ENCODE measurements at regions not wholly inside any gene's neighbourhood (a gene's known extent, or its start where the extent isn't known, plus 50 kb on each side); places are given as distances from the start of the nearest gene placed in this dataset.

- H3K27ac ChIP-seq: no peak overlapping the region
- no peaks in the 10 kb centered on the region for H3K4me1 ChIP-seq
- intact Hi-C loops (cut with DNase I): no loop called here
- H3K36me3 ChIP-seq: no peaks in the 10 kb centered on the region
- DNase-seq: no peak
- no peaks in the 10 kb centered on the region for H3K27me3 ChIP-seq
- no peak overlapping the region for H3K4me3 ChIP-seq
- 92 to 93% methylated on average over 2 of the region's 2 CpGs for WGBS, 2 donors
- TF ChIP-seq POLR2A (IDR thresholded peaks at IDR 0.05): no peak
- TF ChIP-seq, protein P1, sequence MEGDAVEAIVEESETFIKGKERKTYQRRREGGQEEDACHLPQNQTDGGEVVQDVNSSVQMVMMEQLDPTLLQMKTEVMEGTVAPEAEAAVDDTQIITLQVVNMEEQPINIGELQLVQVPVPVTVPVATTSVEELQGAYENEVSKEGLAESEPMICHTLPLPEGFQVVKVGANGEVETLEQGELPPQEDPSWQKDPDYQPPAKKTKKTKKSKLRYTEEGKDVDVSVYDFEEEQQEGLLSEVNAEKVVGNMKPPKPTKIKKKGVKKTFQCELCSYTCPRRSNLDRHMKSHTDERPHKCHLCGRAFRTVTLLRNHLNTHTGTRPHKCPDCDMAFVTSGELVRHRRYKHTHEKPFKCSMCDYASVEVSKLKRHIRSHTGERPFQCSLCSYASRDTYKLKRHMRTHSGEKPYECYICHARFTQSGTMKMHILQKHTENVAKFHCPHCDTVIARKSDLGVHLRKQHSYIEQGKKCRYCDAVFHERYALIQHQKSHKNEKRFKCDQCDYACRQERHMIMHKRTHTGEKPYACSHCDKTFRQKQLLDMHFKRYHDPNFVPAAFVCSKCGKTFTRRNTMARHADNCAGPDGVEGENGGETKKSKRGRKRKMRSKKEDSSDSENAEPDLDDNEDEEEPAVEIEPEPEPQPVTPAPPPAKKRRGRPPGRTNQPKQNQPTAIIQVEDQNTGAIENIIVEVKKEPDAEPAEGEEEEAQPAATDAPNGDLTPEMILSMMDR (IDR thresholded peaks at IDR 0.05): no peak
- no peaks in the 10 kb centered on the region for H3K9me3 ChIP-seq
These were observed 282.1 kb downstream of the GRIA2 start for GRCh38 chr4:157502656-157503055.

DNA sequence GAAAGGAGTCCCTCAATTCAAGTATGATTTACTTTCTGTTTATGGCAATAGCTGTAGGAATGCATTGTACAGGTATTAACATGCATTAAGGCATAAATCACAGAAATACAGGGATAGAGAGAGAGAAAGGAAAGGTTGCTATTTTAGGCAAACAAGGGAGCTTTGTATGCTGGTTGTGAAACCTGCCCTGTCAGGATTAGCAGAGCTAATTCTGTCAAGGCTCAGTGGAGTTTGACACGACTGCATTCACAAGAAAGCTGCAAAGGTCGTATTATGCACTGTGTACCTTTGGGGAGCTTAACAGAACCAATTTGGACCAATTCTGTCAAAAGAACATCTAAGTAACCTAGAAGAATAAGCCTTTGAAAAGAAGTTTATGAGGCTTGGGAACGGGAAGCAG lies 239.3 kb downstream of the GRIA2 start:
- TF ChIP-seq, protein P1 (IDR thresholded peaks at IDR 0.05): no peak
- no peak for TF ChIP-seq POLR2A (IDR thresholded peaks at IDR 0.05)
- DNase-seq: no peak
- WGBS, 2 donors: 25 to 34% methylated on average over 3 of the region's 3 CpGs
- Histone ChIP-seq H3K36me3 (no peaks in the 10 kb centered on the region), H3K9me3 (no peaks in the 10 kb centered on the region), H3K4me1 (peaks cover 0 to 13% (median 3%) of the 10 kb centered on the region in 3 donors), H3K4me3 (no peak overlapping the region), H3K27me3 (no peaks in the 10 kb centered on the region), H3K27ac (no peak overlapping the region)
- intact Hi-C loops (cut with DNase I): no loop called here

DNA sequence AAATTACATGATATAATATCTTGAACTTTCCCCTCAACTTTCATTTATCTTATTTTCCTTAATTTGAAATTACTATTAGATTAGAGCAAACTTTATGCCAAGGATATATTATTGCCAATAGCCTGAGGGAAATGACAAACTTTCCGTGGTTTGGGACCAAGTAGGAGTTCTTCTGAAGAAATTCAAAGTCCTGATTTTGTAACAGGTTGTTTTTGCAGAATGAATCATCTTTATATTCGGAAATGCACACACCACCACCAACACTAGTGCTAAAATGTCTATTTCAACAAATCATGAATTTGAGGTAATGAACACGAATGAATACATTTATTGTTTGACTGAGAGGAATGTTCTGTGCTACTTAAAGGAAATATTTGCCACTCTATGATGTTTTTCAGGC lies 226.7 kb downstream of the GRIA2 start:
- H3K4me1 ChIP-seq: no peaks in the 10 kb centered on the region
- no peak overlapping the region for H3K27ac ChIP-seq
- no peaks in the 10 kb centered on the region for H3K36me3 ChIP-seq
- no peak for DNase-seq
- H3K9me3 ChIP-seq: no peaks in the 10 kb centered on the region
- TF ChIP-seq, protein P1 (IDR thresholded peaks at IDR 0.05): no peak
- TF ChIP-seq POLR2A (IDR thresholded peaks at IDR 0.05): no peak
- H3K27me3 ChIP-seq: no peaks in the 10 kb centered on the region
- intact Hi-C loops (cut with DNase I): no loop called here
- H3K4me3 ChIP-seq: no peak overlapping the region
- WGBS, 2 donors: 32% methylated on average over 3 of the region's 3 CpGs

DNA sequence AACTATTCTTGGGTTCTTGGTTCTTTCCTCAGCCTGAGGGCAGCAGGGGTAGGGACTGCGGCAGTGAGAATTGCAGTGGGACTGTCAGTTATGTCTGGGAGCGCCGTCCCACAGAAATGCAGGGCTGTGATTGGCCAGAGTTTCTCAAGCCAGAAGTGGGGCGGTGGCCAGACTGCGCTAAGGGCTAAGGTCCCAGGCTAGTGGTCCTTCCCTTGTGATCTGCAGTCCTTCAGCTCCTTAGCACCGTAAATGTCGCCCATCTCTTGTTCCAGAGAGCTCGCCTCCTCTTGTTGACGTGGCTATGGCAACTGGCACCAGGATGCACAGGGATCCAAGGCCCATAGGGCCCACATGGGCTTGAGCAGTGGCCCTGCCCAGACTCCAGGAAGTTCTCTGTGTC lies 223.5 kb downstream of the GRIA2 start:
- Histone ChIP-seq H3K9me3 (no peaks in the 10 kb centered on the region), H3K27me3 (no peaks in the 10 kb centered on the region), H3K36me3 (no peaks in the 10 kb centered on the region), H3K4me3 (no peak overlapping the region), H3K27ac (no peak overlapping the region), H3K4me1 (no peaks in the 10 kb centered on the region)
- 74% methylated on average over 4 of the region's 9 CpGs; no CpG with 5 or more reads in 1 of the 2 donors for WGBS, 2 donors
- intact Hi-C loops (cut with DNase I): no loop called here
- DNase-seq: no peak
- no peak for TF ChIP-seq POLR2A (IDR thresholded peaks at IDR 0.05)
- TF ChIP-seq, protein P1 (IDR thresholded peaks at IDR 0.05): no peak

DNA sequence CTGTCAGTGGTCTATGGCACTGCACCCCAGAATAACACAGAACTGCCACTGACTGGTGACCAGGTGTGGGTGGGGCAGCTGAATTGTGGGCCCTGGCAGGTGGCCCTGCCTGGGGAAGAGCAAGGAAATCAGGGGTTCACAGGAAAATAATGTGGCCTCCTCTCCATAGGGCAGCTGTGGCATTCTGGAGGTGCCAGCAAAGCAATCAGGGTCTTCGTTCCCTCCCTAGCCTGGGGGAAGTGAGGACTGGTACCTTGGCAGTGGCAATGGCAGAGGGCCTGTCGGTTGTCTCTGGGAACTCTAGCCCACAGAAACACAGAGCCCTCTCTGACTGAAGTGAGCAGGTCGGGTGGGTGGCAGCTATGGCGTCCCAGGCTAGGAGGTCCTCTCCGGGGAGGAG lies 223.0 kb downstream of the GRIA2 start:
- H3K27me3 ChIP-seq: no peaks in the 10 kb centered on the region
- intact Hi-C loops (cut with DNase I): no loop called here
- WGBS, 2 donors: 83% methylated on average over 2 of the region's 5 CpGs
- no peak overlapping the region for H3K27ac ChIP-seq
- H3K4me1 ChIP-seq: no peaks in the 10 kb centered on the region
- no peak for DNase-seq
- TF ChIP-seq, protein P1 (IDR thresholded peaks at IDR 0.05): no peak
- TF ChIP-seq POLR2A (IDR thresholded peaks at IDR 0.05): no peak
- H3K36me3 ChIP-seq: no peaks in the 10 kb centered on the region
- H3K9me3 ChIP-seq: no peaks in the 10 kb centered on the region
- no peak overlapping the region for H3K4me3 ChIP-seq

Measured in esophagus squamous epithelium (tissue), 5 donors.